Fibroblast of peridontal ligament (primary cell): ENCODE measurements at regions not wholly inside any gene's neighbourhood (a gene's known extent, or its start where the extent isn't known, plus 50 kb on each side); places are given as distances from the start of the nearest gene placed in this dataset.

ENCODE experiments used
- DNase-seq: peaks from one replicate; pipeline ENCODE4 v3.0.0-alpha.2; 2010; ENCODE audit errors: extremely low read depth

- no peak for DNase-seq
Observed at GRCh38 chr15:96076350-96076749, 254.2 kb upstream of the NR2F2 start.

- DNase-seq = no peak
Observed at GRCh38 chr15:96079041-96079440, 251.5 kb upstream of the NR2F2 start.

GRCh38 chr15:96079882-96080281 lies 250.6 kb upstream of the NR2F2 start:
- DNase-seq = no peak

GRCh38 chr15:96086164-96086563 lies 244.3 kb upstream of the NR2F2 start:
- no peak for DNase-seq

GRCh38 chr15:96087180-96087884 lies 243.2 kb upstream of the NR2F2 start:
- DNase-seq = no peak

- DNase-seq = peak; percentile 35
Observed at GRCh38 chr15:96088650-96089049, 241.8 kb upstream of the NR2F2 start.

- DNase-seq = no peak
Observed at GRCh38 chr15:96089405-96090058, 241.0 kb upstream of the NR2F2 start.

- no peak for DNase-seq
Observed at GRCh38 chr15:96092186-96092585, 238.3 kb upstream of the NR2F2 start.

- DNase-seq = no peak
Observed at GRCh38 chr15:96093063-96093462, 237.4 kb upstream of the NR2F2 start.

- no peak for DNase-seq
Observed at GRCh38 chr15:96097661-96098060, 232.8 kb upstream of the NR2F2 start.

GRCh38 chr15:96102631-96103030 lies 227.9 kb upstream of the NR2F2 start:
- no peak for DNase-seq

- DNase-seq = no peak
Observed at GRCh38 chr15:96106181-96106580, 224.3 kb upstream of the NR2F2 start.

- no peak for DNase-seq
Observed at GRCh38 chr15:96106628-96107027, 223.9 kb upstream of the NR2F2 start.

- DNase-seq = peak; percentile 86
Observed at GRCh38 chr15:96107916-96108315, 222.6 kb upstream of the NR2F2 start.

GRCh38 chr15:96108405-96108804 lies 222.1 kb upstream of the NR2F2 start:
- no peak for DNase-seq

- DNase-seq = no peak
Observed at GRCh38 chr15:96109820-96110219, 220.7 kb upstream of the NR2F2 start.

GRCh38 chr15:96112018-96112417 lies 218.5 kb upstream of the NR2F2 start:
- no peak for DNase-seq

GRCh38 chr15:96115642-96116041 lies 214.9 kb upstream of the NR2F2 start:
- peak; percentile 47 for DNase-seq

- no peak for DNase-seq
Observed at GRCh38 chr15:96117270-96117669, 213.2 kb upstream of the NR2F2 start.

GRCh38 chr15:96119734-96120133 lies 210.8 kb upstream of the NR2F2 start:
- DNase-seq = no peak

GRCh38 chr15:96121086-96121920 lies 209.2 kb upstream of the NR2F2 start:
- peak; percentile 47 for DNase-seq
